ENCODE measurements at regions not wholly inside any gene's neighbourhood (a gene's known extent, or its start where the extent isn't known, plus 50 kb on each side); places are given as distances from the start of the nearest gene placed in this dataset.

DNA sequence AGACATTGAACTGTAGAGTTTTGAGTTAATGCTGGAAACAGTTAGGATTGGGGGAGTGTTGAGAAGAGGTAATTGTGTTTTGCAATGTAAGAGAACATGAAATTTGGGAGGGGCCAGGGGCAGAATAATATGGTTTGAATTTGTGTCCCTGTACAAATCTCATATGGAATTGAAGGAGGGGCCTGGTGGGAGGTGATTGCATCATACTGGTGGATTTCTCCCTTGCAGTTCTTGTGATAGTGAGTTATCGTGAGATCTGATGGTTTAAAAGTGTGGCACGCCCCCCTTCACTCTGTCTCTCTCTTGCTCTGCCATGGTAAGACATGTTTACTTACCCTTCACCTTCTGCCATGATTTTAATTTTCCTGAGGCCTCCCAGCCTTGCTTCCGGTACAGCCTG is 876.0 kb upstream of the FBXO33 start:
- no peaks in the 10 kb centered on the region; the same call in 1 of the 2 replicates for H3K4me1 ChIP-seq (ENCODE audit: insufficient read depth, low read length)
- H3K23ac ChIP-seq (ENCODE audit: insufficient read length, low read depth, low read length) = no peak overlapping the region
- H3K27ac Mint-ChIP-seq = peak overlapping the region in 2 of 3 experiments; percentile 3 to 30; a peak in 1 of 7 replicates
- H3K4me1 Mint-ChIP-seq = peaks cover 4 to 5% of the 10 kb centered on the region in 2 experiments
- no peak overlapping the region for H4K5ac ChIP-seq (ENCODE audit: insufficient read length, low read depth, low read length)
- no peak for DNase-seq
- no peak overlapping the region for H2BK120ac ChIP-seq (ENCODE audit: low read depth, low read length, poor library complexity, severe bottlenecking)
- no peaks in the 10 kb centered on the region for H3K23me2 ChIP-seq (ENCODE audit: insufficient read length, low read depth, low read length, poor library complexity, severe bottlenecking)
- H4K20me1 ChIP-seq (ENCODE audit: control insufficient read depth, insufficient read depth, insufficient read length) = no peaks in the 10 kb centered on the region
- no peak overlapping the region for H2AK5ac ChIP-seq (ENCODE audit: insufficient read length, low read length)
- peaks cover 0 to 8% (median 0%) of the 10 kb centered on the region in 3 experiments; a peak in 3 of 7 replicates for H3K36me3 Mint-ChIP-seq (ENCODE audit: insufficient read depth in 1 of 3, low read depth in 3 of 3)
- H2BK20ac ChIP-seq (ENCODE audit: low read depth, low read length, poor library complexity, severe bottlenecking) = no peak overlapping the region
- H3K9me3 ChIP-seq (ENCODE audit: control insufficient read depth, low read depth, low read length) = no peaks in the 10 kb centered on the region
- TF ChIP-seq, protein P1, sequence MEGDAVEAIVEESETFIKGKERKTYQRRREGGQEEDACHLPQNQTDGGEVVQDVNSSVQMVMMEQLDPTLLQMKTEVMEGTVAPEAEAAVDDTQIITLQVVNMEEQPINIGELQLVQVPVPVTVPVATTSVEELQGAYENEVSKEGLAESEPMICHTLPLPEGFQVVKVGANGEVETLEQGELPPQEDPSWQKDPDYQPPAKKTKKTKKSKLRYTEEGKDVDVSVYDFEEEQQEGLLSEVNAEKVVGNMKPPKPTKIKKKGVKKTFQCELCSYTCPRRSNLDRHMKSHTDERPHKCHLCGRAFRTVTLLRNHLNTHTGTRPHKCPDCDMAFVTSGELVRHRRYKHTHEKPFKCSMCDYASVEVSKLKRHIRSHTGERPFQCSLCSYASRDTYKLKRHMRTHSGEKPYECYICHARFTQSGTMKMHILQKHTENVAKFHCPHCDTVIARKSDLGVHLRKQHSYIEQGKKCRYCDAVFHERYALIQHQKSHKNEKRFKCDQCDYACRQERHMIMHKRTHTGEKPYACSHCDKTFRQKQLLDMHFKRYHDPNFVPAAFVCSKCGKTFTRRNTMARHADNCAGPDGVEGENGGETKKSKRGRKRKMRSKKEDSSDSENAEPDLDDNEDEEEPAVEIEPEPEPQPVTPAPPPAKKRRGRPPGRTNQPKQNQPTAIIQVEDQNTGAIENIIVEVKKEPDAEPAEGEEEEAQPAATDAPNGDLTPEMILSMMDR (conservative IDR thresholded peaks at IDR 0.05) = no peak
- no peak overlapping the region for H2BK12ac ChIP-seq (ENCODE audit: insufficient read length, low read depth, low read length)
- no peak overlapping the region for H3K14ac ChIP-seq (ENCODE audit: insufficient read depth, low read length)
- H4K8ac ChIP-seq (replicated peaks; ENCODE audit: insufficient read length, low read depth, low read length) = no peak overlapping the region
- H3K27ac ChIP-seq (ENCODE audit: insufficient read length, low read depth, low read length) = no peak overlapping the region
- H3K79me1 ChIP-seq (ENCODE audit: insufficient read depth, low read depth, low read length, poor library complexity, severe bottlenecking) = no peaks in the 10 kb centered on the region
- no peak overlapping the region for H3K4me3 Mint-ChIP-seq
- H3K79me2 ChIP-seq (ENCODE audit: insufficient read depth, low read length) = no peaks in the 10 kb centered on the region; the same call in 1 of the 2 replicates
- no peak overlapping the region for H3K4ac ChIP-seq (ENCODE audit: low read depth, low read length)
- no peak overlapping the region for H3K56ac ChIP-seq (ENCODE audit: insufficient read length, low read depth, low read length)
- no peak overlapping the region for H4K91ac ChIP-seq (ENCODE audit: insufficient read length, low read depth, low read length)
- no peaks in the 10 kb centered on the region for H3K9me3 Mint-ChIP-seq
- H2BK5ac ChIP-seq (ENCODE audit: insufficient read length, low read length) = no peak overlapping the region
- H2AFZ ChIP-seq (ENCODE audit: low read length) = no peak overlapping the region
- no peaks in the 10 kb centered on the region for H3K27me3 Mint-ChIP-seq (ENCODE audit: low read depth)
- H3K18ac ChIP-seq (ENCODE audit: insufficient read length, low read depth, low read length) = no peak overlapping the region
- H3K27me3 ChIP-seq (ENCODE audit: insufficient read depth, low read length) = no peaks in the 10 kb centered on the region
- H2BK15ac ChIP-seq (ENCODE audit: low read depth, low read length) = no peak overlapping the region
- H3K9ac ChIP-seq (ENCODE audit: extremely low read depth, insufficient read length, low read length) = no peak overlapping the region
- no peak overlapping the region for H3K4me2 ChIP-seq (ENCODE audit: insufficient read depth, insufficient read length, low read length)
- H3T11ph ChIP-seq (ENCODE audit: low read length) = no peak overlapping the region
- WGBS (ENCODE audit: extremely low coverage, insufficient read length, low lambda C conversion rate) = no CpG with 5 or more reads among the region's 3 CpGs
